ENCODE measurements at regions not wholly inside any gene's neighbourhood (a gene's known extent, or its start where the extent isn't known, plus 50 kb on each side); places are given as distances from the start of the nearest gene placed in this dataset.

- TF ChIP-seq EZH2 (IDR thresholded peaks at IDR 0.05): no peak
- no peak for TF ChIP-seq POLR2AphosphoS5 (IDR thresholded peaks at IDR 0.05; ENCODE audit: borderline replicate concordance, low read depth, low read length)
Observed at GRCh38 chr2:172168917-172169346, 66.2 kb upstream of the DLX2 start.

All from SK-N-MC (cell line).